H1 (cell line): ENCODE measurements at regions not wholly inside any gene's neighbourhood (a gene's known extent, or its start where the extent isn't known, plus 50 kb on each side); places are given as distances from the start of the nearest gene placed in this dataset.

Source experiments
- CTCF ChIA-PET: fragments of 300-600 bp; sonication (Branson Sonifier 250); formaldehyde crosslinking; loops from one replicate; lab custom pipeline; 2021; ENCODE audit not compliant: partially characterized antibody; lab: Charles Lee
- POLR2A ChIA-PET: fragments of 300-600 bp; sonication (Branson Sonifier 250); formaldehyde crosslinking; loops from one replicate; lab custom pipeline; 2021; ENCODE audit warnings: inconsistent platforms; ENCODE audit not compliant: partially characterized antibody; lab: Charles Lee
- DNase-seq, 2 experiments: peaks; one replicate each; pipeline versions ENCODE4 v3.0.0 to v3.0.0-alpha.2; 2010 to 2022; ENCODE audit warnings: low spot score in 2 of 2, low read depth in 1 of 2, mixed read lengths in 1 of 2
- FAIRE-seq: peaks from 2 replicates; lab custom pipeline; 2011; peaks lifted over from hg19 to GRCh38; lab: Jason Lieb, UNC
- H2AFZ ChIP-seq: 2 replicates; pipeline ENCODE4 v1.8.1; 2012; ENCODE audit warnings: low read length, inconsistent platforms
- H2AK5ac ChIP-seq: 2 replicates; pipeline ENCODE4 v1.6.1; 2013; ENCODE audit warnings: low read depth, low read length
- H2BK120ac ChIP-seq: replicated peaks from 2 replicates; pipeline ENCODE3; 2013; ENCODE audit warnings: low read depth, low read length, inconsistent platforms
- H2BK12ac ChIP-seq: 2 replicates; pipeline ENCODE4 v1.6.1; 2013; ENCODE audit warnings: low read depth, low read length
- H2BK15ac ChIP-seq: 2 replicates; pipeline ENCODE4 v1.6.1; 2013; ENCODE audit warnings: low read length
- H2BK20ac ChIP-seq: 2 replicates; pipeline ENCODE4 v1.6.1; 2013; ENCODE audit warnings: low read length
- H2BK5ac ChIP-seq: 2 replicates; pipeline ENCODE4 v1.6.1; 2013; ENCODE audit warnings: low read depth, low read length
- H3K14ac ChIP-seq: 2 replicates; pipeline ENCODE4 v1.6.1; 2013; ENCODE audit warnings: inconsistent platforms; ENCODE audit not compliant: insufficient read length
- H3K18ac ChIP-seq: 2 replicates; pipeline ENCODE4 v1.6.1; 2013; ENCODE audit warnings: low read length; ENCODE audit errors: extremely low read depth
- H3K23ac ChIP-seq: 2 replicates; pipeline ENCODE4 v1.6.1; 2013; ENCODE audit warnings: inconsistent platforms; ENCODE audit not compliant: insufficient read length
- H3K23me2 ChIP-seq: 2 replicates; pipeline ENCODE4 v1.6.1; 2013; ENCODE audit warnings: low read depth, low read length
- H3K27ac ChIP-seq: 2 replicates; pipeline ENCODE4 v1.6.1; 2011; ENCODE audit warnings: low read depth, low read length, inconsistent platforms
- H3K27me3 ChIP-seq, 4 experiments: replicated peaks in 1 of 4; 1 replicate in 1 of 4; 2 replicates in 3 of 4; pipeline versions ENCODE4 v1.6.1 to v1.8.1; 2011 to 2013; ENCODE audit warnings: low read length in 3 of 4, mild to moderate bottlenecking in 3 of 4, inconsistent platforms in 2 of 4, mixed read lengths in 2 of 4, moderate library complexity in 1 of 4; ENCODE audit not compliant: control insufficient read depth in 3 of 4, insufficient read depth in 3 of 4; ENCODE audit errors: extremely low read depth in 1 of 4
- H3K36me3 ChIP-seq, 4 experiments: 2 replicates each; pipeline versions ENCODE4 v1.6.1 to v1.8.1; 2011 to 2013; ENCODE audit warnings: mild to moderate bottlenecking in 4 of 4, low read length in 3 of 4, moderate library complexity in 2 of 4, control low read depth in 1 of 4, inconsistent platforms in 1 of 4; ENCODE audit not compliant: insufficient read depth in 4 of 4, control insufficient read depth in 2 of 4
- H3K4ac ChIP-seq: replicated peaks from 2 replicates; pipeline ENCODE3; 2013; ENCODE audit warnings: low read length, low read depth, mixed read lengths, inconsistent platforms; ENCODE audit not compliant: insufficient read length
- H3K4me1 ChIP-seq, 4 experiments: replicated peaks in 1 of 4; 1 replicate in 1 of 4; 2 replicates in 3 of 4; pipeline versions ENCODE4 v1.6.1 to v1.8.1; 2011 to 2013; ENCODE audit warnings: low read length in 3 of 4, inconsistent platforms in 2 of 4, mixed read lengths in 1 of 4; ENCODE audit not compliant: insufficient read depth in 4 of 4, control insufficient read depth in 3 of 4
- H3K4me2 ChIP-seq, 2 experiments: 2 replicates each; pipeline versions ENCODE4 v1.6.1 to v1.8.1; 2011 to 2013; ENCODE audit warnings: low read depth in 2 of 2, low read length in 2 of 2, control low read depth in 1 of 2, inconsistent platforms in 1 of 2, mild to moderate bottlenecking in 1 of 2; ENCODE audit not compliant: insufficient read depth in 1 of 2
- H3K4me3 ChIP-seq, 4 experiments: fragments of 200-600, 300-600 bp in 1 of 4; sonication (generic), shearing (Covaris generic), sonication (Bioruptor Twin) in 1 of 4; 2 replicates each; pipeline versions ENCODE4 v1.5.1 to v1.8.1; 2011 to 2016; ENCODE audit warnings: low read length in 4 of 4, low read depth in 3 of 4, control low read depth in 2 of 4, inconsistent platforms in 2 of 4, mild to moderate bottlenecking in 2 of 4, mixed read lengths in 1 of 4, moderate library complexity in 1 of 4; ENCODE audit not compliant: insufficient read depth in 2 of 4; ENCODE audit errors: extremely low read depth in 1 of 4
- H3K56ac ChIP-seq: replicated peaks from 2 replicates; pipeline ENCODE3; 2013; ENCODE audit warnings: low read depth, mild to moderate bottlenecking, mixed read lengths, low read length, inconsistent platforms; ENCODE audit not compliant: insufficient read length
- H3K79me1 ChIP-seq: 2 replicates; pipeline ENCODE4 v1.6.1; 2013; ENCODE audit warnings: low read depth, low read length, control low read depth
- H3K79me2 ChIP-seq, 2 experiments: 2 replicates each; pipeline versions ENCODE4 v1.6.1 to v1.8.1; 2012 to 2013; ENCODE audit warnings: low read length in 2 of 2, mild to moderate bottlenecking in 2 of 2, inconsistent platforms in 1 of 2; ENCODE audit not compliant: insufficient read depth in 2 of 2, control insufficient read depth in 1 of 2
- H3K9ac ChIP-seq, 4 experiments: replicated peaks in 1 of 4; 1 replicate in 1 of 4; 2 replicates in 3 of 4; pipeline versions ENCODE4 v1.6.1 to v1.8.1; 2011 to 2013; ENCODE audit warnings: low read depth in 3 of 4, low read length in 3 of 4, control low read depth in 2 of 4, mild to moderate bottlenecking in 2 of 4, moderate library complexity in 2 of 4, inconsistent platforms in 1 of 4; ENCODE audit errors: extremely low read depth in 1 of 4
- H3K9me3 ChIP-seq, 2 experiments: 2 replicates each; pipeline versions ENCODE4 v1.6.1 to v1.8.1; 2012 to 2013; ENCODE audit warnings: mild to moderate bottlenecking in 2 of 2, moderate library complexity in 2 of 2, control low read depth in 1 of 2, inconsistent platforms in 1 of 2, low read depth in 1 of 2, low read length in 1 of 2, mixed read lengths in 1 of 2; ENCODE audit not compliant: insufficient read depth in 2 of 2
- H4K20me1 ChIP-seq, 2 experiments: replicated peaks in 1 of 2; 2 replicates each; pipeline versions ENCODE3 to v1.8.1; 2011 to 2013; ENCODE audit warnings: inconsistent platforms in 2 of 2, low read length in 2 of 2, mild to moderate bottlenecking in 1 of 2; ENCODE audit not compliant: insufficient read depth in 2 of 2, control insufficient read depth in 1 of 2
- H4K5ac ChIP-seq: 2 replicates; pipeline ENCODE4 v1.6.1; 2013; ENCODE audit warnings: low read length, low read depth, mixed read lengths, inconsistent platforms; ENCODE audit not compliant: insufficient read length
- H4K8ac ChIP-seq: 2 replicates; pipeline ENCODE4 v1.8.0; 2013; ENCODE audit warnings: mild to moderate bottlenecking, moderate library complexity, low read length, inconsistent platforms; ENCODE audit not compliant: insufficient read depth; ENCODE audit errors: extremely low read depth
- H4K91ac ChIP-seq: replicated peaks from 2 replicates; pipeline ENCODE3; 2013; ENCODE audit warnings: low read length, mixed read lengths, inconsistent platforms; ENCODE audit not compliant: insufficient read length
- EZH2 ChIP-seq: fragments of 200-600 bp; sonication (generic); IDR thresholded peaks from 2 replicates; pipeline ENCODE4 v1.7.1; 2012; ENCODE audit warnings: low read depth, mild to moderate bottlenecking, moderate library complexity, low read length, inconsistent platforms; ENCODE audit not compliant: severe bottlenecking
- JUND ChIP-seq: IDR thresholded peaks from 2 replicates; pipeline ENCODE4 v1.6.1; 2011; ENCODE audit warnings: mild to moderate bottlenecking, improper control_type of control experiment, low read length
- KDM1A ChIP-seq: fragments of 200-600, 300-600 bp; sonication (generic); IDR thresholded peaks from 2 replicates; pipeline ENCODE4 v1.7.1; 2016; ENCODE audit warnings: mild to moderate bottlenecking, low read length, borderline replicate concordance
- KDM4A ChIP-seq: IDR thresholded peaks from one replicate; pipeline ENCODE4 v1.7.1; 2012; ENCODE audit warnings: low read depth, mild to moderate bottlenecking, moderate library complexity, low read length, inconsistent platforms; ENCODE audit not compliant: severe bottlenecking
- MAFK ChIP-seq: IDR thresholded peaks from 2 replicates; pipeline ENCODE4 v1.6.1; 2012; ENCODE audit warnings: low read depth, mild to moderate bottlenecking, improper control_type of control experiment, low read length
- NANOG ChIP-seq: IDR thresholded peaks from 2 replicates; pipeline ENCODE4 v1.6.1; 2011; ENCODE audit warnings: low read length, low read depth, mild to moderate bottlenecking, inconsistent platforms; ENCODE audit not compliant: insufficient read depth, poor library complexity, severe bottlenecking
- POLR2AphosphoS5 ChIP-seq: IDR thresholded peaks from 2 replicates; pipeline ENCODE4 v1.6.1; 2011; ENCODE audit warnings: low read depth, low read length
- POU5F1 ChIP-seq: IDR thresholded peaks from 2 replicates; pipeline ENCODE4 v1.6.1; 2011; ENCODE audit warnings: low read depth, mild to moderate bottlenecking, low read length, moderate library complexity
- RBBP5 ChIP-seq: IDR thresholded peaks from 2 replicates; pipeline ENCODE4 v1.7.1; 2012; ENCODE audit warnings: low read depth, mild to moderate bottlenecking, inconsistent platforms, low read length, moderate library complexity, borderline replicate concordance
- SRF ChIP-seq: IDR thresholded peaks from 2 replicates; pipeline ENCODE4 v1.6.1; 2011; ENCODE audit warnings: mild to moderate bottlenecking, low read depth, low read length, moderate library complexity
- TAF1 ChIP-seq: IDR thresholded peaks from 2 replicates; pipeline ENCODE4 v1.6.1; 2011; ENCODE audit warnings: mild to moderate bottlenecking, low read depth, low read length
- TAF7 ChIP-seq: optimal IDR thresholded peaks from 2 replicates; pipeline ENCODE3; 2011; ENCODE audit warnings: low read depth, mild to moderate bottlenecking, inconsistent platforms, low read length, moderate library complexity, borderline replicate concordance
- WGBS, 2 experiments: shearing (Covaris generic) in 1 of 2; methylation state at CpG; one replicate each; pipeline versions ENCODE4 v1.1.6 to v1.1.7; 2013 to 2015; ENCODE audit warnings: low lambda C conversion rate in 2 of 2, mixed read lengths in 2 of 2, inconsistent platforms in 1 of 2, low coverage in 1 of 2, missing lambda C conversion rate in 1 of 2; ENCODE audit not compliant: insufficient replicate concordance in 2 of 2, insufficient coverage in 1 of 2, insufficient read length in 1 of 2; ENCODE audit errors: extremely low coverage in 1 of 2, missing lambda C conversion rate in 1 of 2; 5-methylcytosine and 5-hydroxymethylcytosine counted together

GRCh38 chr12:105942281-105942680 is 196.5 kb downstream of the NUAK1 start:
- no peak overlapping the region for H3K27ac ChIP-seq
- H2BK15ac ChIP-seq: no peak overlapping the region
- H2BK20ac ChIP-seq: no peak overlapping the region
- no peak overlapping the region for H3K23ac ChIP-seq
- no peak overlapping the region for H2BK120ac ChIP-seq
- H3K4me3 ChIP-seq: no peak overlapping the region
- H3K27me3 ChIP-seq: no peaks in the 10 kb centered on the region; a peak in 1 of 7 replicates
- WGBS, 2 experiments: 100% methylated on average over 1 of the region's 1 CpG; no CpG with 5 or more reads in 1 of the 2 experiments
- no peak overlapping the region for H2AFZ ChIP-seq
- H3K23me2 ChIP-seq: no peaks in the 10 kb centered on the region
- no peak for FAIRE-seq
- H2BK12ac ChIP-seq: no peak overlapping the region
- no peaks in the 10 kb centered on the region for H3K36me3 ChIP-seq
- no peaks in the 10 kb centered on the region for H3K9me3 ChIP-seq
- ChIA-PET POLR2A (no interaction called here), CTCF (interaction anchor here (0.6 to 0.7 kb wide), 2 partner anchors 45 to 242 kb away, joined by 3 to 4 read pairs; no protein-coding TSS in a partner anchor)
- H4K20me1 ChIP-seq: no peaks in the 10 kb centered on the region
- H4K91ac ChIP-seq: no peak overlapping the region
- H4K8ac ChIP-seq: no peak overlapping the region
- no peak overlapping the region for H3K14ac ChIP-seq
- no peaks in the 10 kb centered on the region for H3K79me1 ChIP-seq
- peaks cover 0 to 4% (median 1%) of the 10 kb centered on the region in 4 experiments; a peak in 3 of 7 replicates for H3K4me1 ChIP-seq
- no peak overlapping the region for H2AK5ac ChIP-seq
- DNase-seq: no peak
- H3K4ac ChIP-seq: no peak overlapping the region
- no peak overlapping the region for H3K56ac ChIP-seq
- H3K79me2 ChIP-seq: no peaks in the 10 kb centered on the region
- H4K5ac ChIP-seq: no peak overlapping the region
- H3K4me2 ChIP-seq: no peak overlapping the region
- H2BK5ac ChIP-seq: no peak overlapping the region
- H3K9ac ChIP-seq: no peak overlapping the region
- no peak overlapping the region for H3K18ac ChIP-seq
- TF ChIP-seq TAF7 (no peak), POU5F1 (no peak), RBBP5 (no peak), MAFK (no peak), KDM1A (no peak), JUND (no peak), KDM4A (no peak), TAF1 (no peak), NANOG (no peak), EZH2 (no peak), SRF (no peak), POLR2AphosphoS5 (no peak)
